ENCODE measurements at regions not wholly inside any gene's neighbourhood (a gene's known extent, or its start where the extent isn't known, plus 50 kb on each side); places are given as distances from the start of the nearest gene placed in this dataset.

- Histone ChIP-seq H3K4ac (ENCODE audit: low read depth, low read length) (no peak overlapping the region), H2BK20ac (ENCODE audit: low read depth, low read length) (no peak overlapping the region), H3K36me3 (ENCODE audit: control insufficient read depth, insufficient read depth, low read length) (no peaks in the 10 kb centered on the region), H4K20me1 (ENCODE audit: insufficient read depth, low read length) (0 out of 2 replicates have a peak, but pooled peaks cover 3% of the 10 kb centered on the region), H2BK5ac (ENCODE audit: low read depth, low read length, poor library complexity, severe bottlenecking) (no peak overlapping the region), H3K4me3 (ENCODE audit: insufficient read depth, low read depth, low read length) (peak overlapping the region; percentile 36; the same call in 1 of the 2 replicates), H3K4me2 (ENCODE audit: low read depth, low read length) (peak overlapping the region; percentile 68), H2BK15ac (ENCODE audit: low read depth, low read length) (no peak overlapping the region), H2AK5ac (ENCODE audit: low read depth, low read length) (no peak overlapping the region), H4K91ac (ENCODE audit: insufficient read depth, low read depth, low read length) (no peak overlapping the region), H3K27me3 (ENCODE audit: control insufficient read depth, insufficient read depth, low read length) (peaks cover 82% of the 10 kb centered on the region), H3K79me1 (ENCODE audit: low read depth in 1 of 2, low read length in 2 of 2) (no peaks in the 10 kb centered on the region), H3K9ac (ENCODE audit: low read depth, low read length) (no peak overlapping the region), H3K27ac (ENCODE audit: insufficient read depth, low read length) (no peak overlapping the region), H3K56ac (ENCODE audit: extremely low read depth, insufficient read depth, low read length) (no peak overlapping the region), H2BK120ac (ENCODE audit: low read depth, low read length) (no peak overlapping the region), H4K8ac (ENCODE audit: low read depth in 2 of 2, low read length in 2 of 2) (no peak overlapping the region), H3K9me1 (ENCODE audit: insufficient read depth, low read length) (0 out of 2 replicates have a peak, but pooled peaks cover 4% of the 10 kb centered on the region), H3K23ac (ENCODE audit: low read depth, low read length) (no peak overlapping the region), H3K18ac (ENCODE audit: low read depth, low read length) (no peak overlapping the region), H3K9me3 (ENCODE audit: control insufficient read depth, insufficient read depth, low read length) (no peaks in the 10 kb centered on the region), H2AK9ac (replicated peaks; ENCODE audit: low read depth, low read length, poor library complexity) (peak overlapping the region; percentile 69), H2AFZ (replicated peaks; ENCODE audit: low read length, poor library complexity) (peak overlapping the region; percentile 82), H3K4me1 (ENCODE audit: control insufficient read depth, insufficient read depth, low read length) (no peaks in the 10 kb centered on the region), H4K5ac (ENCODE audit: low read depth, low read length) (no peak overlapping the region), H3K14ac (replicated peaks; ENCODE audit: low read depth, low read length) (no peak overlapping the region)
- DNase-seq (peak; percentile 23), ATAC-seq (ENCODE audit: low read depth) (peak; percentile 81)
- in situ Hi-C loops (cut with MboI; ENCODE audit: low sequenced_read_pairs), result loop anchor here (5.0 to 25.0 kb wide), 2 partner anchors 79 to 146 kb away; no protein-coding TSS in a partner anchor
- POLR2A ChIA-PET (ENCODE audit: unreplicated experiment), result no interaction called here
- 7% methylated on average over 28 of the region's 69 CpGs; no CpG with 5 or more reads in 1 of the 2 experiments for WGBS, 2 experiments (ENCODE audit: extremely low coverage in 2 of 2, insufficient read length in 1 of 2)
- dilution Hi-C loops (cut with HindIII; ENCODE audit: low sequenced_read_pairs, unreplicated experiment), result loop anchor here (25.0 kb wide), 1 partner anchor 171 kb away; no protein-coding TSS in a partner anchor
- TF ChIP-seq RAD21 (IDR thresholded peaks at IDR 0.05; ENCODE audit: low read length), result peak; percentile 51
- no peak for TF ChIP-seq CHD1 (IDR thresholded peaks at IDR 0.05; ENCODE audit: low read depth, low read length)
- no peak for TF ChIP-seq RCOR1 (IDR thresholded peaks at IDR 0.05; ENCODE audit: insufficient replicate concordance, low read length)
- TF ChIP-seq CTCF (conservative IDR thresholded peaks at IDR 0.05; ENCODE audit: low read depth, low read length), result peak; percentile 58
- no peak for TF ChIP-seq MXI1 (IDR thresholded peaks at IDR 0.05; ENCODE audit: borderline replicate concordance, low read depth, low read length)
- peak; percentile 51 for TF ChIP-seq SMC3 (IDR thresholded peaks at IDR 0.05; ENCODE audit: low read depth, low read length)
- intact Hi-C loops (cut with micrococcal nuclease), result loop anchor here (2.0 to 10.0 kb wide), 2 partner anchors 77 to 493 kb away; partner anchors contain the start of gene NPM3
- CTCF ChIA-PET, result interaction anchor here (0.6 to 1.2 kb wide), 7 partner anchors 9 to 155 kb away, joined by 3 to 5 read pairs (median 5); no protein-coding TSS in a partner anchor
- no TSS peak for BruUV-seq (replicated peaks)
Observed at GRCh38 chr10:101291331-101292193, 62.3 kb upstream of the LBX1 start.
